GM13977 (cell line): ENCODE measurements at regions not wholly inside any gene's neighbourhood (a gene's known extent, or its start where the extent isn't known, plus 50 kb on each side); places are given as distances from the start of the nearest gene placed in this dataset.
A peak's percentile ranks its signal among the peaks of the same experiment; 100 is the strongest.

ENCODE experiments used
- DNase-seq: peaks from one replicate; pipeline ENCODE4 v3.0.0; 2012; ENCODE audit warnings: low spot score
- in situ Hi-C: fragments of 300-500 bp; cut with MboI; formaldehyde crosslinking; loops from one replicate; pipeline ENCODE4 v1.12.0; 2022; ENCODE audit warnings: low sequenced_read_pairs, low pct_unique_long_range_greater_than_20kb, mixed read lengths, inconsistent platforms; ENCODE audit not compliant: unreplicated experiment
- TF ChIP-seq, protein P1 (sequence below): IDR thresholded peaks from 2 replicates; pipeline ENCODE4 v1.5.1; 2012; ENCODE audit warnings: mild to moderate bottlenecking, control low read depth; ENCODE audit not compliant: insufficient read depth; ENCODE audit errors: extremely low read depth, missing control alignments

DNA sequence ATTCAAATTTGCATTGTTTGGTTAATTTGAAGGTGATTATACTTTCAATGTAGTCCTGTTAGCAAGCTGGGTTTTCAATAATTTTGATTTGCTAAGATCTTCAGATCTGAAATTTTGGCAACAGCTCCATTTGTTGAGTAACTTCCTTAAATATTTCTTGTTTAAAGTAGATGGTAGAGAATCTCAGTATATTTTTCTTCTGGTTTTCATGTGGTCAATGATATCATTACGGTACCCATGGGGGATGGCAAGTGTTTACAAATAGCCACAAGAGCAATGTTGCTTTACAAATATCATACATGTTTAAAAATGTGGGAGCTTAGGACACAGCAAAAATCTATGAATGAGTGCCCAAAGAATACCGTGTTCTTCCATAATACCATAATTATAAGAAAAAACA, 175.9 kb downstream of the IFI44 start:
- TF ChIP-seq, protein P1, sequence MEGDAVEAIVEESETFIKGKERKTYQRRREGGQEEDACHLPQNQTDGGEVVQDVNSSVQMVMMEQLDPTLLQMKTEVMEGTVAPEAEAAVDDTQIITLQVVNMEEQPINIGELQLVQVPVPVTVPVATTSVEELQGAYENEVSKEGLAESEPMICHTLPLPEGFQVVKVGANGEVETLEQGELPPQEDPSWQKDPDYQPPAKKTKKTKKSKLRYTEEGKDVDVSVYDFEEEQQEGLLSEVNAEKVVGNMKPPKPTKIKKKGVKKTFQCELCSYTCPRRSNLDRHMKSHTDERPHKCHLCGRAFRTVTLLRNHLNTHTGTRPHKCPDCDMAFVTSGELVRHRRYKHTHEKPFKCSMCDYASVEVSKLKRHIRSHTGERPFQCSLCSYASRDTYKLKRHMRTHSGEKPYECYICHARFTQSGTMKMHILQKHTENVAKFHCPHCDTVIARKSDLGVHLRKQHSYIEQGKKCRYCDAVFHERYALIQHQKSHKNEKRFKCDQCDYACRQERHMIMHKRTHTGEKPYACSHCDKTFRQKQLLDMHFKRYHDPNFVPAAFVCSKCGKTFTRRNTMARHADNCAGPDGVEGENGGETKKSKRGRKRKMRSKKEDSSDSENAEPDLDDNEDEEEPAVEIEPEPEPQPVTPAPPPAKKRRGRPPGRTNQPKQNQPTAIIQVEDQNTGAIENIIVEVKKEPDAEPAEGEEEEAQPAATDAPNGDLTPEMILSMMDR: no peak
- DNase-seq: no peak
- in situ Hi-C loops: loop anchor here (25.0 kb wide), 1 partner anchor 537 kb away; no protein-coding TSS in a partner anchor

DNA sequence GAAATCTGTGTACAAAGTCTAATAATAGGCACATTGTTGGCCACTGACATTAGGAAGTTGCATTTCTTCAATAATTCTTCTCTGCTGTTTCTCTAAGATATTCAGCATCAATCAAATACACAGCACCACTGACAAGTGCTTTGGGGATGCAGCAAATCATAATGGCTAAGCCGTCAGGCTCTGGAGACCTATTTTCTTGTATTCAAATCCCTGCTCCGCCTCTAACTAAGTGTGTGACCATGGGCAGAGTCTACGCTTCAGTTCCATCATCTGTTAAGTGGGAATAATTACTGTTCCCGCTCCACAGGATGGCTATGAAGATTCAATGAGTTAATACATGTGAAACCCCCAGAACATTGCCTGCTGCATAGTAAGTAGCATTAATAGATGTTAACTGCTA, 176.9 kb downstream of the ADGRL4 start:
- in situ Hi-C loops: loop anchor here (25.0 kb wide), 1 partner anchor 533 kb away; no protein-coding TSS in a partner anchor
- TF ChIP-seq, protein P1: no peak
- DNase-seq: no peak

DNA sequence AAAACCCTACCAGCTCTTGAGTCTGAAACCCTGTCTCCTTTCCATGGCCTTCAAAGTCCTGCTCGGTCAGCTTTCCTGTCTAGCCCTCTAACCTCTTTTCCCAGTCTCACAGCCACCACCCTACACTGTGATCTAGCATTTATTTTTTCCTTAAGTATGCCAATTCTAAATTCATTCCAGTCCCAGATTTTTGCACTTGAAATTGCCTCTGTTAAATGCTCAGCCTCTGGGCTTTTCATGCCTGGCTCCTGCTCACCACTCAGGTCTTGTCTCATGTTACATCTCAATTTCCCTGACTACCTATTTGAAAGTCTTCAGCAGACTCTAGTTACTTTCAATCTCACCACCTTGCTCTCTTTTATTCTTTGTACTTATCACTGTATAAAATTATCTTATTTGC, 176.2 kb downstream of the ADGRL4 start:
- in situ Hi-C loops: loop anchor here (25.0 kb wide), 1 partner anchor 532 kb away; no protein-coding TSS in a partner anchor
- TF ChIP-seq, protein P1: no peak
- no peak for DNase-seq

DNA sequence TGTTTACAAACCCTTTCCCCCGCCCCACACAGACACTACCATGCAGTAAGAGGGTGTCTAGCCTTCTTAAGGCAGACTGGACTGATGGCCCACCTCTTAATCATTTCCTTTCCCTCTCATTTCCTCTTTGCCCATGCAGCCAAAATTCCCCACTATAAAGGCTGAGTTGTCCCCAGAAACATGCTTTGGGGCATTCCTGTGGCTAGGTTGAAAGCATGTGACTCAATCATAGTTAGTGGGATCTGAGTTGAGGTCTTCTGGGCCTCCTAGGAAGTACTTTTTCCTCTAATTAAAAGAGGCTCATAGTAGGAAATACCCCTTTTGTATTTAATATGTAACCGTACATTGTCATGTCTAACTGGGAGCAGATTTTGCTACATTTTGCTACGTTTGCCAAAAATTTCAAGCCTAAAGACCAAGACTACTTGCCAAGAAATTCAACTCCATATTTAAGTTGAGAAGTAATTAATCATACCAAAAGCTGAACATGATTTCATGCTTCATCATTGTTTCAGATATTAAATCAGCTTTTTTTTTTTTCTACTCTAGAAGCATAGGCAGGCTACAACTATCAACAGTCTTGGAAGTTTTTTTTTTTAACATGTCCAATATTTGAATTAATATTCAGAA, 174.7 kb downstream of the ADGRL4 start:
- in situ Hi-C loops: loop anchor here (25.0 kb wide), 1 partner anchor 530 kb away; no protein-coding TSS in a partner anchor
- DNase-seq: no peak
- TF ChIP-seq, protein P1: no peak

GRCh38 chr1:78833491-78833890, 173.0 kb downstream of the ADGRL4 start:
- in situ Hi-C loops: loop anchor here (25.0 kb wide), 1 partner anchor 529 kb away; no protein-coding TSS in a partner anchor
- TF ChIP-seq, protein P1: no peak
- DNase-seq: no peak

- DNase-seq: peak; percentile 43
- in situ Hi-C loops: loop anchor here (25.0 kb wide), 1 partner anchor 528 kb away; no protein-coding TSS in a partner anchor
Measured at GRCh38 chr1:78834201-78834741, 172.3 kb downstream of the ADGRL4 start.

More at GRCh38 chr1:78834201-78834741, 172.3 kb downstream of the ADGRL4 start:
- TF ChIP-seq, protein P1: no peak
